DMS153 (cell line): ENCODE measurements at regions not wholly inside any gene's neighbourhood (a gene's known extent, or its start where the extent isn't known, plus 50 kb on each side); places are given as distances from the start of the nearest gene placed in this dataset.

Experiments
- DNase-seq: peaks from one replicate; lab custom pipeline; 2025; lab: John Stamatoyannopoulos, UW

- DNase-seq = no peak
Observed at GRCh38 chr6:138608896-138609295, 109.6 kb upstream of the NHSL1 start.

- no peak for DNase-seq
Observed at GRCh38 chr6:138609801-138610430, 110.6 kb upstream of the NHSL1 start.

- no peak for DNase-seq
Observed at GRCh38 chr6:138610816-138611215, 111.5 kb upstream of the NHSL1 start.

DNA sequence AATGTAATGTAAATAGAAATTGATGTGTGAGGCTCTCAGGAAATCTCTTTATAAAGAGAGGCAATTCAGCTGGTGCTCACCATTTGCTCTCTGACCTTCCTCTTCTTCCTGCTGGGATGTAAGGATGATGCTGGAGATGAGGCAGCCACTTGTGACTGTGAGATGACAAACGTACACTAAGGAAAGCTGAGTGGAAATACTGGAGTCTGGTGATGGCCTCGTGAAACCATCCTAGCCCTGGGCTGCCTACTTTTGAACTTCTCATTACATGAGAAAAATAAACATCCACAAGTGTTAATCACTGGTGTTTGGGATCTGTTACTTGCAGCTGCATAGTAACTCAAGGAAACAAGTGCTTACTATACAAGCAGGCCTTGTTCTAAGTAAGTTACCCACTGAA lies 114.9 kb upstream of the NHSL1 start:
- no peak for DNase-seq

GRCh38 chr6:138618168-138618567 lies 118.9 kb upstream of the NHSL1 start:
- no peak for DNase-seq

- DNase-seq = no peak
Observed at GRCh38 chr6:138620630-138621029, 121.3 kb upstream of the NHSL1 start.

GRCh38 chr6:138622967-138623366 lies 123.7 kb upstream of the NHSL1 start:
- DNase-seq = no peak

DNA sequence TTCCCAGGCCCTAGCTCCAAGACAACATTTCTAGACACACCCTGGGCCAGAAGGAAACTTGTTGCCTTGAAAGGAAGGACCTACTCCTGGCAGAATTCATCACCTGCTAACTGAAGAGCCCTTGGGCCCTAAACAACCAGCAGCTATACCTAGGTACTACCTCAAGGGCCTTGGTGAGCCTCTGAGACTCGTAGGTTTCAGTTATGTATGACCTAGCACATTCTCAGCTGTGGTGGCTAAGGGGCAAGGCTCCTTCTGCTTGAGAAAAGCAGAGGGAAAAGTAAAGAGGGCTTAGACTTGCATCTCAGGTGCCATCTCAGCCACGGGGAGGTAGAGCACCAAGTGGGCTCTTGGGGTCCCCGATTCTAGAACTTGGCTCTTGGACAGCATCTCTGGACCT lies 132.3 kb upstream of the NHSL1 start:
- no peak for DNase-seq

DNA sequence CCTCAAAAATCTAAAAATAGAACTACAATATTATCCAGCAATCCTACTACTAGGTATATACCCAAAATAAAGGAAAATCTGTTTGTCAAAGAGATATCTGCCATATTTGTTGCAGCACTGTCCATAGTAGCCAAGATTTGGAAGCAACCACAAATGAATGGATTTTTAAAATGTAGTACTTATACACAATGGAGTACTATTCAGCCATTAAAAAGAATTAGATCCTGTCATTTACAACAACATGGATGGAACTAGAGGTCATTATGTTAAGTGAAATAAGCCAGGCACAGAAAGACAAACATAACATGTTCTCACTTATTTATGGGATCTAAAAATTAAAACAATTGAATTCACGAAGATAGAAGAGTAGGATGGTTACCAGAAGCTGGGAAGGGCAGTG lies 135.7 kb upstream of the CCDC28A start:
- DNase-seq = no peak

DNA sequence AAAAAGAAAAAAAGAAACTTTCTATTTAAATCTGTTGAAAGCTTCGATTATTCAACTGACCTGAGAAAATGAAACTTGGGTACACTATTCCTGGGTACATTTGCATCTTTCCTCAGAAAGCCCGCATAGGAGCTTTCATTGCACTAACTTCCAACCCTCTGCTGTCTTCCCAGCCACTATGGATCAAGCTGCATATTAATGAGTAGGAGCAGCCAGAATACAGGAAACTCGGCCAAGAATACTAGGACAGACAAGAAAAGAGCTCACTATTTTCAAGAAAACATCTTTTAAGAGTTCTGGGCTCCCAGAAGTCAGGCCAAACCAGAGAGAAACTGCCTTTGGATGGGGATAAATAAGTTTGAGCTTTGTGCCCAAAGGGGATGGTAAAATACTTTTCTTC lies 135.0 kb upstream of the CCDC28A start:
- DNase-seq = no peak

- no peak for DNase-seq
Observed at GRCh38 chr6:138640028-138640427, 133.5 kb upstream of the CCDC28A start.

DNA sequence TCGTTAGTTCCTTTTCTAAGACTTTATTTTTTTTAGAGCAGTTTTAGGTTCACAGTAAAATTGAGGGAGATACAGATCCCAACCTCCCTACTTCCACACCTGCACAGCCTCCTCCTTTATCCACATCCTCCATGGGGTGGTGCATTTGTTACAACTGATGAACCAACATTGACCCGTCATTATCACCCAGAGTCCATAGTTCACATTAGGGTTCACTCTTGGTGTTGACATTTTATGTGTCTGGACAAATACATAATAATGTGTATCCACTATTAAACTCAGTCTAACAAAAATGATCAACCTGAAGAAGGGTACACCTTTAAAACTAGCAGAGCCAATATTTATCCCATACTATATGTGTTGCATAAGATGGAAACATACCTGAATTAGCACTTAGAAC lies 130.4 kb upstream of the CCDC28A start:
- DNase-seq = no peak

DNA sequence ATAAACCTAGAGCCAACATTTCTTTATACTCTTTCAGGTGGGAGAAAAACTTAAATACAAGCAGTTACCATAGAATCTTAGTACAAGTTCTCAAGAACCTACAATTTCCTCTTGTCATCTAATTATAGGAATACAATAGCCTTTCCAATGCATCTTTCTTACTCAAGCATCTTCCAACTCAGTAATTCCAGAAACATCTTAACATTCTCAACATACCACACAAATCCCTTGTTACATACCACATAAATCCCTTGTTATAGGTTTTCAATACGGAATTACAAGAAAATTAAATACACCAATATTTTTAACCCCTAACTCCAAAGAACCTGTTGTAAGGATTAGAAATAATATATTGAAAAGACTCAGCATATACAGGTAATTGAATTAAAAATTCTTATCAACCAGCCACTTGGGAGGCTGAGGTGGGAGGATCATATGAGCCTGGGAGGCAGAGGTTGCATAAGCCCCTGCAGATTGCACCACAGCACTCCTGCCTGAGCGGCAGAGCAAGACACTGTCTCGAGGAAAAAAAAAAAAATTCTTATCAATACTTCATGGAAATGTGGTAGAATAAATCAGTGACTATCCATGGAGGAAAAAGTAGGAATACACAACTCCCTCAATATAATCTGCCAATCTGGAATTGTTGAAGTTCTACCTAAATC lies 127.5 kb upstream of the CCDC28A start:
- DNase-seq = no peak

DNA sequence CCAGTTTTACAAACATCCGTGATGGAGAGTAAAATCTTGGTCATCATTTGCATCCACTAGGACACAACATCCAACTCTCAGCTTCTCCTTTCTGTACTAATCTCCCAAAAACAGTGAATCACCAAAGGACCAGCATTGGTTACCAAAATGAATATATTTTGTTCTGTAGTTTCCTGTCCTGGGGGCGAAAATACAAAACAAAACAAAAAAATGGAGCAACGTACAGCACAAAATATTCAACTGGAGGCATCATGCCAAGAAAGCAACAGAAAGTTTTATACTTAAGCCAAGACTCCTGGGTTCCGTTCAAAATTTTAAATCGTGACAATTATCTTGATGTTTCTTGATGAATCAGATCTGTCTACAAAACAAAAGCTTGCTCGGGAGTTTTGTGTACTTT lies 126.6 kb upstream of the CCDC28A start:
- no peak for DNase-seq

- no peak for DNase-seq
Observed at GRCh38 chr6:138648127-138648526, 125.4 kb upstream of the CCDC28A start.

GRCh38 chr6:138651491-138651890 lies 122.1 kb upstream of the CCDC28A start:
- no peak for DNase-seq

DNA sequence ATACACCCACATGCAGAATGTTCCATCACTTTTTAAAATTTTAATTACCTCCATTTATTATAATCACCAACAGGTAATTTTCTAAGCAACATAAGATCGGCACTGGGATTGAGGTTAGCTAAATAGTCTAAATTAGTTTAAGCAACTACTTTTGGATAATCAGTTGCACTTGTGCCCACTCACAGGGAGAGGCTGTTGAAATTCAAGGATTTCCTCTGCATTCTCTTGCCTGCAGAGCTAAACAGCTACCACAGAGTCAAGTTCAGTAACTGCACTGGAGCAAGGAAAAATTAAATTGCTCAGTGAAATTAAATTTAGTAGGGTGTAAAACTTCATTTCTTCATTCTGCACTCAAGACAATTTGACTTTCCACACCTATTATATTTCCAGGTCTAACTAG lies 120.7 kb upstream of the CCDC28A start:
- DNase-seq = no peak

DNA sequence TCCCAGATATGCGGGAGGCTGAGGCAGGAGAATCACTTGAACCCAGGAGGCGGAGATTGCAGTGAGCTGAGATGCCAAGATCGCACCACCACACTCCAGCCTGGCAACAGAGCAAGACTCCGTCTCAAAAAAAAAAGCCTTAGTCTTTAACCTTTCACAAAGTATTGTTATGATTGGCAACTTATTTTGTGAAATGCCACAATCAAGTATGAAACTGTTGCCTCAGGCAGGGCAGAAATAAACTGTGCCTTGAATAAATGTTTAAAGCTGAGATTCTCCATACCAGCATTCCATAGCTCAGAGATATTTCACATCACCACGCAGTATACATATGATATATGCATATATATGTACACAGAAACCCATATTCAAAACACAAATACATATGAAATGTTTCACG lies 120.1 kb upstream of the CCDC28A start:
- no peak for DNase-seq

- DNase-seq = no peak
Observed at GRCh38 chr6:138654715-138655634, 118.6 kb upstream of the CCDC28A start.

- no peak for DNase-seq
Observed at GRCh38 chr6:138655828-138656227, 117.7 kb upstream of the CCDC28A start.

- no peak for DNase-seq
Observed at GRCh38 chr6:138656364-138657064, 117.1 kb upstream of the CCDC28A start.

GRCh38 chr6:138657065-138657425 lies 116.5 kb upstream of the CCDC28A start:
- DNase-seq = no peak

- DNase-seq = no peak
Observed at GRCh38 chr6:138659998-138660397, 113.6 kb upstream of the CCDC28A start.
